GM13976 (cell line): ENCODE measurements at regions not wholly inside any gene's neighbourhood (a gene's known extent, or its start where the extent isn't known, plus 50 kb on each side); places are given as distances from the start of the nearest gene placed in this dataset.

Experiments
- DNase-seq: peaks from one replicate; pipeline ENCODE4 v3.0.0; 2012; ENCODE audit warnings: low spot score
- in situ Hi-C: fragments of 300-500 bp; cut with MboI; formaldehyde crosslinking; loops from one replicate; pipeline ENCODE4 v1.12.0; 2022; ENCODE audit warnings: low sequenced_read_pairs, mixed read lengths, inconsistent platforms; ENCODE audit not compliant: unreplicated experiment
- TF ChIP-seq, protein P1 (sequence below): IDR thresholded peaks from 2 replicates; pipeline ENCODE4 v1.5.1; 2012; ENCODE audit warnings: borderline replicate concordance, mild to moderate bottlenecking; ENCODE audit not compliant: insufficient read depth; ENCODE audit errors: extremely low read depth, missing control alignments, control extremely low read depth

DNA sequence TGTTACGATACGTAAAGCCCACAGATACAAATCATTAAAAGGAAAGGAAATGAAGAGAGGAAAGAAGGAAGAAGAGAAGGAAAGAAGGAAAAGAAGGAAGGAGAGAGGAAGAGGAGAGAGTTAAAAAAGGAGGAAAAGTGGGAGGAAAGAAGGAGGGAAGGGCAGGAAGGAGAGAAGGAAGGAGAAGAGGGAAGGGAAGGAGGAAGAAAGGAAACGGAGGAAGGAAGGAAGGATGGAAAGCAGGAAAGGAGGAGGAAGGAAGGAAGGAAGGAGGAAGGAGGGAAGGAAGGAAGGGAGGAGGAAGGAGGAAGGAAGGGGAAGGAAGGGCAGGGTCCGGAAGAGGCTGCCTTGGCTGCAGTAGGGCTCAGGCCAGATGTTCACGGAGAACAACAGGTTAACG is 95.2 kb downstream of the ENGASE start:
- no peak for DNase-seq
- TF ChIP-seq, protein P1, sequence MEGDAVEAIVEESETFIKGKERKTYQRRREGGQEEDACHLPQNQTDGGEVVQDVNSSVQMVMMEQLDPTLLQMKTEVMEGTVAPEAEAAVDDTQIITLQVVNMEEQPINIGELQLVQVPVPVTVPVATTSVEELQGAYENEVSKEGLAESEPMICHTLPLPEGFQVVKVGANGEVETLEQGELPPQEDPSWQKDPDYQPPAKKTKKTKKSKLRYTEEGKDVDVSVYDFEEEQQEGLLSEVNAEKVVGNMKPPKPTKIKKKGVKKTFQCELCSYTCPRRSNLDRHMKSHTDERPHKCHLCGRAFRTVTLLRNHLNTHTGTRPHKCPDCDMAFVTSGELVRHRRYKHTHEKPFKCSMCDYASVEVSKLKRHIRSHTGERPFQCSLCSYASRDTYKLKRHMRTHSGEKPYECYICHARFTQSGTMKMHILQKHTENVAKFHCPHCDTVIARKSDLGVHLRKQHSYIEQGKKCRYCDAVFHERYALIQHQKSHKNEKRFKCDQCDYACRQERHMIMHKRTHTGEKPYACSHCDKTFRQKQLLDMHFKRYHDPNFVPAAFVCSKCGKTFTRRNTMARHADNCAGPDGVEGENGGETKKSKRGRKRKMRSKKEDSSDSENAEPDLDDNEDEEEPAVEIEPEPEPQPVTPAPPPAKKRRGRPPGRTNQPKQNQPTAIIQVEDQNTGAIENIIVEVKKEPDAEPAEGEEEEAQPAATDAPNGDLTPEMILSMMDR: no peak
- in situ Hi-C loops: no loop called here

DNA sequence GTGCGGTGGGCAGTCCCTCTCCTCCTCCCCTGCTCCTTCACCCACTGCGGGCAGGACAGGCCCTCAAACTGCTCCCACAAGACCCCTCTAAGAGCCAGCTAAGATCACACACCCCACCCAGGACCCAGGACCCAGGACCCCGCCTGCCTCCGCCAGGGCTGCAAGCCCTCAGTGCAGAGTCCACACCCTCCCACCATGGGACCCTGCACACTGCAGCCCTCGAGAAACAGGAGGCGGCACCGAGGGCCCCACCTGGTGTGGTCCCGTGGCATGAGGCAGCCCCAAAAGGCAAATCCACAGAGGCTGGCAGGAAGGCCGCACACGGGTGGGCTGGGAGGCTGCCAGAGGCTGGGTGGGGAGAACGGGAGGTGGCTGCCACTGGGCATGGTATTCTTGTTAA is 94.7 kb downstream of the ENGASE start:
- TF ChIP-seq, protein P1: no peak
- no peak for DNase-seq
- in situ Hi-C loops: no loop called here

DNA sequence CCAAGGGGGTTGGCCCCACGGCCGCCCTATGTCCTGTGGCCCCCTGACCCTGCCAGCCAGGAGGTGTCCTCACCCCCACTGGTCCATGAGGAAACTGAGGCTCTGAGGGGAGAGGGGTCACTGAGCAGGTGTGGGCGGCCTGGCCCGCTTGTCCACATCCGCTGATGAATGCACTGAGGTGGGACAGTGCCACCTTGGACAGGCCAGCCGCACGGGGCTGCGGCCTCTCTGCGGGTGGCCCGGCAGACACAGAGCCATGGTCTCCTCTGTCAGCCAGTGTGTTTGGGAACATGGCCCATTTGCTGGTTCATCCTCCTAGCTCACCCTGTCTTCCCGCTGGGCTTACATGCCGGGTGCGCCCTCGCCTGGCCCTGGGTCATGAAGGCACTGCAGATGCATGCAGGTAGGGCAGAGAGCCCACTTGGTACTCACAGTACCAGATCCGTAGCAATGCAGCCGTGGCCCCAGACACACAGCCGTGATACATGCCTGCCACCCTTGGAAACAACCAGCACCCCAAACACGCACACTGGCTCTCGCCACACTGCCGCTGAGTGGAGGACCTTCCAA is 93.9 kb downstream of the ENGASE start:
- in situ Hi-C loops: no loop called here
- TF ChIP-seq, protein P1: no peak
- DNase-seq: no peak

DNA sequence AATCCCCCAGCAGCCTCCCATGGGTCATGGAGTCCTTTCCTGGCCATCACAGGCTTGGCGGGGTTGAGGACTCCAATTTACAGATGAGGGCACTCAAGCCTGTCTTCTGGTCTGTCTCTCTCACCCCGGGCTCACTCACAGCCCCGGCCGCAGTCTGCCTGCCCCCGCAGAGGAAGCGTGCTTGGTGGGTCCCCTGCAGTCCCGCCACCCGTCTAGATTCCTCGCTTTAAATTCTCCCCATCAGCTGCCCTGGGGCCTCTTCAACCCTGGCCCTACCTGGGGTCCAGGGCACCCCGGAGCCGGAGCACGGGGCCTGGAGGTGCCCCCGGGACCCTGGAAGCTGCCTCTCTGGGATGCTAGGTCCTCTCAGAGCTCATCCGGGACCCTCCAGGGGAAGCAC is 92.9 kb downstream of the ENGASE start:
- in situ Hi-C loops: no loop called here
- DNase-seq: no peak
- TF ChIP-seq, protein P1: no peak

DNA sequence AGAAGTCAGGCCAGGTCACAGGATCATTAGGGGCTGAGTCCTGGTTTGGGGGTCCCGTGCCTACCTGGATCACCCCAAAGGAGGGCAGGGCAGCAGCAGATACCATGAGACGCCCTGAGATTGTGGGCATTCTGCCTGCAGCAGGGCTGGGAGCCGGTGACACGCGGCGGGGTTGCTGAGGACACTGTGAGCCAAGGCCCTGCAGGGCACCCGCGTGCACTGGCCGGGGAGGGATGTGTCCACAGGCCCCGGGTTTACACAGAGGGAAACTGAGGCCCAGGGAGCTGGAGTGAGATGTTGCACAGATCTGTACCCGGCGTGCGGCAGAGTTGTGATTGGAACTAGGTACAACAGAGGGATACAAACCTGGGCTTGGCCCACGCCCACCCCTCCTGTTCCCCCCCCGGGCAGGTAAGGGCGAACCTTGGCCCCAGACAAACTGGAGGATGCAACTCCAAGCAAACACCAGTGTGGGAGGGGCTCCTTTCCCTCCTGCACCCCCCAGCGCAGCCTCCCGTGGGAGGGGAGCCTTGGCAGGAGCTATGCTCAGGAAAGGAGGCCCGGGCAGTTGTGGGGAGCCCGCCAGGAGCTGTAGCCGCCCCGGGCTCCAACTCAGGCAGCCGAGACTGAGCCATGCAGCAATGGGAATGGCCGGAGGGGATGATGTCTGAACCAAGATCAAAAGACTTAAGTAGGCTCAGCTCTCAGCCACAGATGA is 91.3 kb downstream of the ENGASE start:
- no peak for DNase-seq
- in situ Hi-C loops: no loop called here
- TF ChIP-seq, protein P1: no peak

DNA sequence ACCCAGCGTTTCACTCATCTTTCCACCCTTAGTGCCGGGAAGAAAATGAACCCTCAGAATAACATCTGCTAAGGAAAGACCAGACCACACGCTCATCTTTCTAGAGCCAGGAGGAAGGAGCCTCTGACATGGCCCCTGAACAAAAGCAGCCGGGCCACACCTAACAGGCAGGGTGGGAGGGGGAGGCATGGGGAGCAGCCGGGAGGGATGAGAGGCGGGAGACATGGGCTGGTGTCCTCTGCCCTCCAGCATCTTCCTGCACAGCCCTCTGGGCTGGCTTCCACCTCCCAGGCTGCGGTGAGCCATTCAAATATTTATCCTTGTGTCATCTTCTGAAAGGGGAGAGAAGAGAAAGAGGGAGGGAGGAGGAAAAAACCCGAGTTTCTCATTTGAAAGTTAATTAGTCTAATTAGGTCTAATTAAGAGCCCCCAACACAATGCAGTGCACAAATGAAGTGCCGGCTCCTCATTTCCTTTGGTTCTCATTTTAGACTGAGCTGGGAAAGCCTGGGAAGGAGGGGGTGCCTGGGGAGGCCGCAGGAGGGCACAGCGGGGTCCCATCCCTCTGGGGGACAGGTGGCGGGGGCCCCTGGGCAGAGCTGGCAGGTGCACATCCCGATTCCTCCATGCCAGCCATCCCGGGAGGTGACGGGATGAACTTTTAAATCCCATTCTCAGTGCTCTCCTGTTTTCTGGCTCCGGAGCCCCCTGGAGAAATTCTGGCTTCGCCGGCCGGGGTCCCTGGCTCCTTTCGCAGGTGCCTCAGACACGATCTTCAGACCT is 90.5 kb downstream of the ENGASE start:
- DNase-seq: no peak
- TF ChIP-seq, protein P1: no peak
- in situ Hi-C loops: no loop called here
